HL-60 (cell line): ENCODE measurements at regions not wholly inside any gene's neighbourhood (a gene's known extent, or its start where the extent isn't known, plus 50 kb on each side); places are given as distances from the start of the nearest gene placed in this dataset.

Experiments used
- REST ChIP-seq: IDR thresholded peaks from 2 replicates; pipeline ENCODE4 v1.6.1; 2012; ENCODE audit warnings: low read depth; ENCODE audit not compliant: insufficient replicate concordance
- TF ChIP-seq, protein P1 (sequence below): IDR thresholded peaks from one replicate; pipeline ENCODE4 v1.5.1; 2011; ENCODE audit warnings: low read length, control low read depth, inconsistent platforms; ENCODE audit not compliant: insufficient read depth

GRCh38 chr11:23632293-23632692 lies 772.0 kb upstream of the CCDC179 start:
- TF ChIP-seq, protein P1, sequence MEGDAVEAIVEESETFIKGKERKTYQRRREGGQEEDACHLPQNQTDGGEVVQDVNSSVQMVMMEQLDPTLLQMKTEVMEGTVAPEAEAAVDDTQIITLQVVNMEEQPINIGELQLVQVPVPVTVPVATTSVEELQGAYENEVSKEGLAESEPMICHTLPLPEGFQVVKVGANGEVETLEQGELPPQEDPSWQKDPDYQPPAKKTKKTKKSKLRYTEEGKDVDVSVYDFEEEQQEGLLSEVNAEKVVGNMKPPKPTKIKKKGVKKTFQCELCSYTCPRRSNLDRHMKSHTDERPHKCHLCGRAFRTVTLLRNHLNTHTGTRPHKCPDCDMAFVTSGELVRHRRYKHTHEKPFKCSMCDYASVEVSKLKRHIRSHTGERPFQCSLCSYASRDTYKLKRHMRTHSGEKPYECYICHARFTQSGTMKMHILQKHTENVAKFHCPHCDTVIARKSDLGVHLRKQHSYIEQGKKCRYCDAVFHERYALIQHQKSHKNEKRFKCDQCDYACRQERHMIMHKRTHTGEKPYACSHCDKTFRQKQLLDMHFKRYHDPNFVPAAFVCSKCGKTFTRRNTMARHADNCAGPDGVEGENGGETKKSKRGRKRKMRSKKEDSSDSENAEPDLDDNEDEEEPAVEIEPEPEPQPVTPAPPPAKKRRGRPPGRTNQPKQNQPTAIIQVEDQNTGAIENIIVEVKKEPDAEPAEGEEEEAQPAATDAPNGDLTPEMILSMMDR, result no peak
- no peak for TF ChIP-seq REST
